ENCODE measurements at regions not wholly inside any gene's neighbourhood (a gene's known extent, or its start where the extent isn't known, plus 50 kb on each side); places are given as distances from the start of the nearest gene placed in this dataset.

GRCh38 chr5:174198541-174198940 is 153.0 kb downstream of the NSG2 start:
- no peaks in the 10 kb centered on the region for H3K36me3 ChIP-seq
- TF ChIP-seq EP300 (IDR thresholded peaks at IDR 0.05) (no peak), POLR2A (IDR thresholded peaks at IDR 0.05) (no peak), CTCF (IDR thresholded peaks at IDR 0.05) (no peak)
- WGBS, 3 donors = 85 to 95% (median 92%) methylated on average over 8 of the region's 8 CpGs
- H3K27ac ChIP-seq = no peak overlapping the region
- no peak overlapping the region for H3K4me3 ChIP-seq
- intact Hi-C loops (cut with DNase I) = no loop called here
- no peaks in the 10 kb centered on the region for H3K9me3 ChIP-seq
- no peak for DNase-seq
- H3K27me3 ChIP-seq = no peaks in the 10 kb centered on the region
- peaks cover 4% of the 10 kb centered on the region for H3K4me1 ChIP-seq (ENCODE audit: insufficient read depth)

- Histone ChIP-seq H3K9me3 (no peaks in the 10 kb centered on the region), H3K27ac (no peak overlapping the region), H3K36me3 (no peaks in the 10 kb centered on the region), H3K27me3 (no peaks in the 10 kb centered on the region), H3K4me1 (ENCODE audit: insufficient read depth) (no peaks in the 10 kb centered on the region), H3K4me3 (no peak overlapping the region)
- intact Hi-C loops (cut with DNase I) = no loop called here
- 70 to 82% (median 80%) methylated on average over 6 of the region's 6 CpGs for WGBS, 3 donors
- TF ChIP-seq CTCF (IDR thresholded peaks at IDR 0.05) (no peak), EP300 (IDR thresholded peaks at IDR 0.05) (no peak), POLR2A (IDR thresholded peaks at IDR 0.05) (no peak)
- no peak for DNase-seq
Measured at GRCh38 chr5:174202996-174203395, 157.5 kb downstream of the NSG2 start.

- Histone ChIP-seq H3K9me3 (no peaks in the 10 kb centered on the region), H3K4me1 (ENCODE audit: insufficient read depth) (no peaks in the 10 kb centered on the region), H3K4me3 (no peak overlapping the region), H3K36me3 (no peaks in the 10 kb centered on the region), H3K27ac (no peak overlapping the region), H3K27me3 (no peaks in the 10 kb centered on the region)
- intact Hi-C loops (cut with DNase I) = no loop called here
- DNase-seq = no peak
- WGBS, 3 donors = 22 to 25% (median 25%) methylated on average over 9 of the region's 9 CpGs
- TF ChIP-seq CTCF (IDR thresholded peaks at IDR 0.05) (no peak), POLR2A (IDR thresholded peaks at IDR 0.05) (no peak), EP300 (IDR thresholded peaks at IDR 0.05) (no peak)
Measured at GRCh38 chr5:174204535-174205313, 159.2 kb downstream of the NSG2 start.

- Histone ChIP-seq H3K4me1 (ENCODE audit: insufficient read depth) (no peaks in the 10 kb centered on the region), H3K4me3 (no peak overlapping the region), H3K27me3 (no peaks in the 10 kb centered on the region), H3K9me3 (no peaks in the 10 kb centered on the region), H3K27ac (no peak overlapping the region), H3K36me3 (no peaks in the 10 kb centered on the region)
- TF ChIP-seq CTCF (IDR thresholded peaks at IDR 0.05) = no peak
- TF ChIP-seq POLR2A (IDR thresholded peaks at IDR 0.05) = no peak
- TF ChIP-seq EP300 (IDR thresholded peaks at IDR 0.05) = no peak
- 85 to 88% (median 85%) methylated on average over 3 of the region's 3 CpGs for WGBS, 3 donors
- DNase-seq = no peak
- intact Hi-C loops (cut with DNase I) = no loop called here
Measured at GRCh38 chr5:174205939-174206338, 160.4 kb downstream of the NSG2 start.
